ENCODE measurements at regions not wholly inside any gene's neighbourhood (a gene's known extent, or its start where the extent isn't known, plus 50 kb on each side); places are given as distances from the start of the nearest gene placed in this dataset.

GRCh38 chr10:81002382-81002781, 464.7 kb downstream of the SH2D4B start:
- no peak for TF ChIP-seq SIN3A (IDR thresholded peaks at IDR 0.05; ENCODE audit: borderline replicate concordance, insufficient read depth, low read depth, low read length)
- no peak for TF ChIP-seq CTCF (IDR thresholded peaks at IDR 0.05)
- no peak for TF ChIP-seq POLR2AphosphoS5 (IDR thresholded peaks at IDR 0.05; ENCODE audit: low read depth, low read length)

Data from Panc1 (cell line).